GM19328 (cell line): ENCODE measurements at regions not wholly inside any gene's neighbourhood (a gene's known extent, or its start where the extent isn't known, plus 50 kb on each side); places are given as distances from the start of the nearest gene placed in this dataset.
"Not testable (repeated sequence)": the region's sequence is repeated elsewhere in the genome, so short reads cannot be mapped to it uniquely, and the experiment has no call there.

Experiments used
- ATAC-seq: cut with Tn5 transposase; IDR thresholded peaks from one replicate; pipeline ENCODE4 v1.9.1; 2021; ENCODE audit warnings: mild to moderate bottlenecking, moderate library complexity; ENCODE audit not compliant: unreplicated experiment

GRCh38 chr4:116342143-116342542, 743.2 kb downstream of the TRAM1L1 start:
- no peak for ATAC-seq

- ATAC-seq, result no peak
These were observed 752.9 kb downstream of the TRAM1L1 start for GRCh38 chr4:116332508-116332907.

- no peak for ATAC-seq
These were observed 757.0 kb downstream of the TRAM1L1 start for GRCh38 chr4:116328261-116328860.

- ATAC-seq, result no peak
These were observed 761.8 kb downstream of the TRAM1L1 start for GRCh38 chr4:116323606-116324005.

GRCh38 chr4:116321471-116321870, 763.9 kb downstream of the TRAM1L1 start:
- no peak for ATAC-seq

- no peak for ATAC-seq
These were observed 764.5 kb downstream of the TRAM1L1 start for GRCh38 chr4:116320859-116321258.

GRCh38 chr4:116303736-116304188, 781.6 kb downstream of the TRAM1L1 start:
- no peak for ATAC-seq

GRCh38 chr4:116302990-116303735, 782.2 kb downstream of the TRAM1L1 start:
- ATAC-seq, result no peak

- ATAC-seq, result no peak
These were observed 810.4 kb downstream of the TRAM1L1 start for GRCh38 chr4:116275006-116275405.

GRCh38 chr4:116272336-116272735, 813.0 kb downstream of the TRAM1L1 start:
- no peak for ATAC-seq

- not testable (repeated sequence) for ATAC-seq
These were observed 824.4 kb downstream of the TRAM1L1 start for GRCh38 chr4:116260931-116261330.

- ATAC-seq, result no peak
These were observed 840.6 kb downstream of the TRAM1L1 start for GRCh38 chr4:116244771-116245170.

GRCh38 chr4:116243431-116243830, 841.9 kb downstream of the TRAM1L1 start:
- ATAC-seq, result no peak

- no peak for ATAC-seq
These were observed 851.4 kb downstream of the TRAM1L1 start for GRCh38 chr4:116233971-116234370.

GRCh38 chr4:116231999-116232398, 853.4 kb downstream of the TRAM1L1 start:
- not testable (repeated sequence) for ATAC-seq

- ATAC-seq, result no peak
These were observed 856.0 kb downstream of the TRAM1L1 start for GRCh38 chr4:116229420-116229819.

- no peak for ATAC-seq
These were observed 862.2 kb downstream of the TRAM1L1 start for GRCh38 chr4:116223040-116223732.

- ATAC-seq, result no peak
These were observed 867.6 kb downstream of the TRAM1L1 start for GRCh38 chr4:116217781-116218180.

GRCh38 chr4:116215622-116216021, 869.8 kb downstream of the TRAM1L1 start:
- ATAC-seq, result no peak

GRCh38 chr4:116202524-116202923, 882.9 kb downstream of the TRAM1L1 start:
- no peak for ATAC-seq

- no peak for ATAC-seq
These were observed 888.0 kb downstream of the TRAM1L1 start for GRCh38 chr4:116197317-116197809.

- ATAC-seq, result no peak
These were observed 902.1 kb downstream of the TRAM1L1 start for GRCh38 chr4:116183241-116183640.
